OCI-LY1 (cell line): ENCODE measurements at regions not wholly inside any gene's neighbourhood (a gene's known extent, or its start where the extent isn't known, plus 50 kb on each side); places are given as distances from the start of the nearest gene placed in this dataset.

Source experiments
- H2AFZ ChIP-seq: fragments of 200-600 bp; sonication (generic), shearing (Covaris generic); 2 replicates; pipeline ENCODE4 v1.6.0; 2014; ENCODE audit warnings: antibody characterized with exemption, mild to moderate bottlenecking, low read length
- H3F3A ChIP-seq: fragments of 200-600 bp; sonication (generic), shearing (Covaris generic); 2 replicates; pipeline ENCODE4 v1.6.0; 2014; ENCODE audit warnings: mild to moderate bottlenecking, antibody characterized with exemption, low read length, moderate library complexity; ENCODE audit not compliant: insufficient read depth
- H3K27ac ChIP-seq: fragments of 200-600 bp; sonication (generic); 2 replicates; pipeline ENCODE4 v1.5.1; 2014; ENCODE audit warnings: low read length, mixed run types, mild to moderate bottlenecking, low read depth; ENCODE audit not compliant: poor library complexity, severe bottlenecking
- H3K27me3 ChIP-seq: fragments of 200-600 bp; sonication (generic); 2 replicates; pipeline ENCODE4 v1.6.0; 2014; ENCODE audit warnings: antibody characterized with exemption, mild to moderate bottlenecking, low read length, moderate library complexity; ENCODE audit not compliant: insufficient read depth
- H3K36me3 ChIP-seq: fragments of 200-600 bp; sonication (generic); 2 replicates; pipeline ENCODE4 v1.6.1; 2014; ENCODE audit warnings: mild to moderate bottlenecking, antibody characterized with exemption, low read length, moderate library complexity, mixed read lengths; ENCODE audit not compliant: insufficient read depth
- H3K4me1 ChIP-seq: fragments of 200-600 bp; sonication (generic); 2 replicates; pipeline ENCODE4 v1.5.1; 2014; ENCODE audit warnings: mild to moderate bottlenecking, low read length, moderate library complexity; ENCODE audit not compliant: insufficient read depth, severe bottlenecking
- H3K4me2 ChIP-seq: fragments of 200-600 bp; sonication (generic), shearing (Covaris generic); 2 replicates; pipeline ENCODE4 v1.6.1; 2014; ENCODE audit warnings: low read length
- H3K4me3 ChIP-seq: fragments of 200-600 bp; sonication (generic); 2 replicates; pipeline ENCODE4 v1.5.1; 2014; ENCODE audit warnings: low read length, low read depth, mild to moderate bottlenecking, mixed read lengths; ENCODE audit not compliant: poor library complexity, severe bottlenecking
- H3K79me2 ChIP-seq: fragments of 200-600 bp; shearing (Covaris generic); 2 replicates; pipeline ENCODE4 v1.6.1; 2016; ENCODE audit warnings: mixed run types, low read length, mixed read lengths; ENCODE audit not compliant: insufficient read depth
- H3K9ac ChIP-seq: fragments of 200-600 bp; sonication (generic), shearing (Covaris generic); 2 replicates; pipeline ENCODE4 v1.6.1; 2014; ENCODE audit warnings: mild to moderate bottlenecking, low read length, mixed read lengths
- H3K9me2 ChIP-seq: fragments of 200-600 bp; sonication (generic), shearing (Covaris generic); 2 replicates; pipeline ENCODE4 v1.6.1; 2014; ENCODE audit warnings: low read depth, mild to moderate bottlenecking, low read length, mixed read lengths
- H3K9me3 ChIP-seq: fragments of 200-600 bp; shearing (Covaris generic); 2 replicates; pipeline ENCODE4 v1.6.1; 2014; ENCODE audit warnings: low read length, mixed read lengths
- H4K20me1 ChIP-seq: fragments of 200-600 bp; sonication (generic), shearing (Covaris generic); 2 replicates; pipeline ENCODE4 v1.6.0; 2016; ENCODE audit warnings: mild to moderate bottlenecking, low read length; ENCODE audit not compliant: insufficient read depth
- EZH2 ChIP-seq: fragments of 200-600 bp; sonication (generic), shearing (Covaris generic); IDR thresholded peaks from 2 replicates; pipeline ENCODE4 v1.8.0; 2017; ENCODE audit warnings: borderline replicate concordance, mixed run types, mild to moderate bottlenecking, antibody characterized with exemption, low read length, moderate library complexity, mixed read lengths
- TF ChIP-seq, protein P1 (sequence below): fragments of 200-600 bp; sonication (generic), shearing (Covaris generic); IDR thresholded peaks from 2 replicates; pipeline ENCODE4 v1.5.1; 2017; ENCODE audit warnings: mild to moderate bottlenecking, antibody characterized with exemption, low read length, moderate library complexity, mixed read lengths

DNA sequence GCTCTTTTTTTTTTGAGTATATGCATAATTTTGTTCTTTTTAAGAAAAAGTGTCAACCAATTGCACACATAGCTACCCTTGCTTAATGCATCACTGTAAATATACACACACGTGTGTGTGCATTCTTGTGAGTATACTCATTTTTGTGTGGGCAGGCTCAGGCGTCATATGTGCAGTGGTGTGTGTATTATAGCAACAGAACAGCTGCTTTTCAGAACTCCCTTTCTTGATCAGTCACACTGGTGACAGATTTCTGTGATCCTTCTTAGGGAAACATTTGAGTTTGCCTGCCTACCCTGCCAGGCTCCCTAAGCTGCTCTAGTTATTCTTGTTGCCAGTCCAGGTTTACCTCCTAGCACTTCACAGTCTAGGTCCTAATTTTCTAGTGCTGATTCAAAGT, 287.0 kb upstream of the SEMA6A start:
- TF ChIP-seq, protein P1, sequence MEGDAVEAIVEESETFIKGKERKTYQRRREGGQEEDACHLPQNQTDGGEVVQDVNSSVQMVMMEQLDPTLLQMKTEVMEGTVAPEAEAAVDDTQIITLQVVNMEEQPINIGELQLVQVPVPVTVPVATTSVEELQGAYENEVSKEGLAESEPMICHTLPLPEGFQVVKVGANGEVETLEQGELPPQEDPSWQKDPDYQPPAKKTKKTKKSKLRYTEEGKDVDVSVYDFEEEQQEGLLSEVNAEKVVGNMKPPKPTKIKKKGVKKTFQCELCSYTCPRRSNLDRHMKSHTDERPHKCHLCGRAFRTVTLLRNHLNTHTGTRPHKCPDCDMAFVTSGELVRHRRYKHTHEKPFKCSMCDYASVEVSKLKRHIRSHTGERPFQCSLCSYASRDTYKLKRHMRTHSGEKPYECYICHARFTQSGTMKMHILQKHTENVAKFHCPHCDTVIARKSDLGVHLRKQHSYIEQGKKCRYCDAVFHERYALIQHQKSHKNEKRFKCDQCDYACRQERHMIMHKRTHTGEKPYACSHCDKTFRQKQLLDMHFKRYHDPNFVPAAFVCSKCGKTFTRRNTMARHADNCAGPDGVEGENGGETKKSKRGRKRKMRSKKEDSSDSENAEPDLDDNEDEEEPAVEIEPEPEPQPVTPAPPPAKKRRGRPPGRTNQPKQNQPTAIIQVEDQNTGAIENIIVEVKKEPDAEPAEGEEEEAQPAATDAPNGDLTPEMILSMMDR = no peak
- no peak for TF ChIP-seq EZH2
- no peaks in the 10 kb centered on the region for H3F3A ChIP-seq
- no peaks in the 10 kb centered on the region for H3K9me3 ChIP-seq
- H3K27me3 ChIP-seq = no peaks in the 10 kb centered on the region
- no peaks in the 10 kb centered on the region for H3K36me3 ChIP-seq
- no peaks in the 10 kb centered on the region for H3K4me1 ChIP-seq
- H2AFZ ChIP-seq = no peak overlapping the region
- no peaks in the 10 kb centered on the region for H3K79me2 ChIP-seq
- H3K9me2 ChIP-seq = no peaks in the 10 kb centered on the region
- no peak overlapping the region for H3K9ac ChIP-seq
- no peak overlapping the region for H3K27ac ChIP-seq
- no peak overlapping the region for H3K4me2 ChIP-seq
- no peaks in the 10 kb centered on the region for H4K20me1 ChIP-seq
- H3K4me3 ChIP-seq = no peak overlapping the region

DNA sequence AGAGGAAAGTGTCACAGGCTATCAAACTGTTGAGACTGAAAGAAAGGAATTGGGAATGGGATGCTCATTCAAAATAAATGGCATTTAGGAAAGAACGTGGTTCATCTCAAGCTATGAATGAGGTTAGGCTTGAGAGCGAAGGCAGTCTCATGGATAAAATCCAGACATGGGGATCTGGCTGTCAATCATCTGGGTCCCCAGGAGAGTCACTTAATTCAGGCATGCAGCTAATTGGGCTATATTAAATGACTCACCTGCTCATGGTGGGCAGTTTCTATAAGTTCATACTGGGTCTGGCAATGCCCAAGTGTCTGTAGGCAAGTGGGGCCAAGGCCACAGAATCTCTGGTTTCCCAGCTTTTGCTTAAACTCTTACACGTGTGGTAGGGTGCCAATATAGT, 286.5 kb upstream of the SEMA6A start:
- no peaks in the 10 kb centered on the region for H3K4me1 ChIP-seq
- TF ChIP-seq, protein P1 = no peak
- TF ChIP-seq EZH2 = no peak
- H3K9ac ChIP-seq = no peak overlapping the region
- H3F3A ChIP-seq = no peaks in the 10 kb centered on the region
- H3K9me2 ChIP-seq = no peaks in the 10 kb centered on the region
- no peak overlapping the region for H3K27ac ChIP-seq
- H3K9me3 ChIP-seq = no peaks in the 10 kb centered on the region
- no peaks in the 10 kb centered on the region for H3K79me2 ChIP-seq
- H3K36me3 ChIP-seq = no peaks in the 10 kb centered on the region
- H4K20me1 ChIP-seq = no peaks in the 10 kb centered on the region
- H3K27me3 ChIP-seq = no peaks in the 10 kb centered on the region
- no peak overlapping the region for H3K4me2 ChIP-seq
- H3K4me3 ChIP-seq = no peak overlapping the region
- H2AFZ ChIP-seq = no peak overlapping the region

DNA sequence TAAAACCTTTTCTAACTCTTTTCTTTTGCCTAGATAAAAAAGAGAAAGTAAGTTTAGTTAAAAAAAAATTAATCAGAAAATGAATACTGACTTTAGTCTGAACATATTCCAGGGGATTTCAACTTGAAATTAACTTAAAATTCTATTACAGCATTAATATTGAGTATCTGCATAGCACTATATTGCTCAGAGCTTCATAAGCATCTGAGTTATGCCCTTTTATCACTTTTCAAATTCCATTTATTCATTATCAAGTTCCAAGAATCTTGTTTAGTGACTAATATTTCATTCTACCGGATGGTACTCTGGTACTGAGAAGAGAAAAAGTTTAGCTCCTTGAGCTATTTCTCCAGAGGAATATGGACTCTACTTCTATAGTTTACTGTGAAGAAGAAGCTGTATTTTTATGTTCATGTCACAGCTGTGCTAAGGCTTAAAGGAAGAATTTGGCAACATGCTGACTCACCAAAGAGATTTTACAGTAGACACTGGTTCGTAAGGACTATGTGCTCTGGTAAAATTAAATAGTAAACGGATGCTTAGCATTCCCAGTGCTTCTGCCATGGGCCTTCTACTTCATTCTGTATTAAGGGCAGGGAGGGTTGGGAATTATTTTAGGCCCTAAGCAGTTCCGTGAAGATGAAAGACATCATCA, 285.2 kb upstream of the SEMA6A start:
- no peaks in the 10 kb centered on the region for H3K79me2 ChIP-seq
- H2AFZ ChIP-seq = no peak overlapping the region
- H3K9me3 ChIP-seq = no peaks in the 10 kb centered on the region
- H3K4me3 ChIP-seq = no peak overlapping the region
- no peaks in the 10 kb centered on the region for H3K36me3 ChIP-seq
- H3K27me3 ChIP-seq = no peaks in the 10 kb centered on the region
- no peak overlapping the region for H3K4me2 ChIP-seq
- H3K9me2 ChIP-seq = no peaks in the 10 kb centered on the region
- H3K27ac ChIP-seq = no peak overlapping the region
- no peak overlapping the region for H3K9ac ChIP-seq
- H3F3A ChIP-seq = no peaks in the 10 kb centered on the region
- no peaks in the 10 kb centered on the region for H4K20me1 ChIP-seq
- TF ChIP-seq, protein P1 = no peak
- no peak for TF ChIP-seq EZH2
- no peaks in the 10 kb centered on the region for H3K4me1 ChIP-seq
